Testis (tissue), 2 donors: ENCODE measurements at regions not wholly inside any gene's neighbourhood (a gene's known extent, or its start where the extent isn't known, plus 50 kb on each side); places are given as distances from the start of the nearest gene placed in this dataset.
"Not testable (repeated sequence)": the region's sequence is repeated elsewhere in the genome, so short reads cannot be mapped to it uniquely, and the experiment has no call there.

Source experiments
- DNase-seq: peaks from one replicate; pipeline ENCODE4 v3.0.0-alpha.2; 2019
- H3K27ac ChIP-seq, 2 donors: fragments of 200-600 bp; sonication (generic); one replicate each; pipeline ENCODE4 v1.5.1; 2019
- H3K27me3 ChIP-seq: fragments of 200-600 bp; sonication (generic); one replicate; pipeline ENCODE4 v1.5.1; 2019
- H3K36me3 ChIP-seq: fragments of 200-600 bp; sonication (generic); one replicate; pipeline ENCODE4 v1.5.1; 2017; ENCODE audit warnings: low read depth; ENCODE audit errors: missing control alignments
- H3K4me1 ChIP-seq: fragments of 200-600 bp; sonication (generic); one replicate; pipeline ENCODE4 v1.5.1; 2019
- H3K4me3 ChIP-seq, 2 donors: fragments of 200-600 bp; sonication (generic); one replicate each; pipeline ENCODE4 v1.5.1; 2017 to 2019
- H3K9me3 ChIP-seq: fragments of 200-600 bp; sonication (generic); one replicate; pipeline ENCODE4 v1.5.1; 2017
- POLR2A ChIP-seq: fragments of 450-650 bp; IDR thresholded peaks from one replicate; pipeline ENCODE4 v1.6.1; 2017; ENCODE audit warnings: antibody characterized with exemption, mild to moderate bottlenecking, moderate library complexity
- WGBS, 2 donors: methylation state at CpG; one replicate each; pipeline ENCODE4 v1.1.5; 2018; 5-methylcytosine and 5-hydroxymethylcytosine counted together
- intact Hi-C: fragments of 100-400 bp; cut with DNase I; formaldehyde crosslinking; loops from one replicate; pipeline ENCODE4 v1.15.1; 2023; ENCODE audit warnings: low total_unique reads
- TF ChIP-seq, protein P1 (sequence below), 3 experiments: fragments of 450-650 bp in 2 of 3; fragments of 200-600 bp in 1 of 3; sonication (generic) in 1 of 3; IDR thresholded peaks; one replicate each; pipeline ENCODE4 v1.5.1; 2016 to 2019; ENCODE audit warnings: antibody characterized with exemption in 3 of 3, mild to moderate bottlenecking in 2 of 3, moderate library complexity in 1 of 3

- H3K9me3 ChIP-seq, result no peaks in the 10 kb centered on the region
- no peaks in the 10 kb centered on the region for H3K27me3 ChIP-seq
- no peak overlapping the region for H3K4me3 ChIP-seq
- intact Hi-C loops, result no loop called here
- TF ChIP-seq, protein P1, sequence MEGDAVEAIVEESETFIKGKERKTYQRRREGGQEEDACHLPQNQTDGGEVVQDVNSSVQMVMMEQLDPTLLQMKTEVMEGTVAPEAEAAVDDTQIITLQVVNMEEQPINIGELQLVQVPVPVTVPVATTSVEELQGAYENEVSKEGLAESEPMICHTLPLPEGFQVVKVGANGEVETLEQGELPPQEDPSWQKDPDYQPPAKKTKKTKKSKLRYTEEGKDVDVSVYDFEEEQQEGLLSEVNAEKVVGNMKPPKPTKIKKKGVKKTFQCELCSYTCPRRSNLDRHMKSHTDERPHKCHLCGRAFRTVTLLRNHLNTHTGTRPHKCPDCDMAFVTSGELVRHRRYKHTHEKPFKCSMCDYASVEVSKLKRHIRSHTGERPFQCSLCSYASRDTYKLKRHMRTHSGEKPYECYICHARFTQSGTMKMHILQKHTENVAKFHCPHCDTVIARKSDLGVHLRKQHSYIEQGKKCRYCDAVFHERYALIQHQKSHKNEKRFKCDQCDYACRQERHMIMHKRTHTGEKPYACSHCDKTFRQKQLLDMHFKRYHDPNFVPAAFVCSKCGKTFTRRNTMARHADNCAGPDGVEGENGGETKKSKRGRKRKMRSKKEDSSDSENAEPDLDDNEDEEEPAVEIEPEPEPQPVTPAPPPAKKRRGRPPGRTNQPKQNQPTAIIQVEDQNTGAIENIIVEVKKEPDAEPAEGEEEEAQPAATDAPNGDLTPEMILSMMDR (IDR thresholded peaks at IDR 0.05), result no peak
- TF ChIP-seq POLR2A, result no peak
- DNase-seq, result no peak
- H3K36me3 ChIP-seq, result no peaks in the 10 kb centered on the region
- H3K27ac ChIP-seq, result no peak overlapping the region
- no peaks in the 10 kb centered on the region for H3K4me1 ChIP-seq
Observed at GRCh38 chr16:77048085-77048484, 142.9 kb upstream of the MON1B start.

- 86 to 88% methylated on average over 4 of the region's 4 CpGs for WGBS, 2 donors
- Histone ChIP-seq H3K27me3 (no peaks in the 10 kb centered on the region), H3K36me3 (no peaks in the 10 kb centered on the region), H3K4me3 (no peak overlapping the region), H3K9me3 (no peaks in the 10 kb centered on the region), H3K27ac (no peak overlapping the region), H3K4me1 (no peaks in the 10 kb centered on the region)
- TF ChIP-seq POLR2A, result no peak
- TF ChIP-seq, protein P1 (IDR thresholded peaks at IDR 0.05), result no peak
- intact Hi-C loops, result no loop called here
- DNase-seq, result no peak
Observed at GRCh38 chr16:77049577-77049976, 141.4 kb upstream of the MON1B start.

- intact Hi-C loops, result not testable (repeated sequence)
Observed at GRCh38 chr16:77056597-77056996, 134.4 kb upstream of the MON1B start.

GRCh38 chr16:77057161-77057774, 133.7 kb upstream of the MON1B start:
- 65 to 68% methylated on average over 7 of the region's 7 CpGs for WGBS, 2 donors
- intact Hi-C loops, result no loop called here
- Histone ChIP-seq H3K27me3 (no peaks in the 10 kb centered on the region), H3K4me1 (no peaks in the 10 kb centered on the region), H3K36me3 (no peaks in the 10 kb centered on the region), H3K4me3 (no peak overlapping the region), H3K27ac (no peak overlapping the region), H3K9me3 (no peaks in the 10 kb centered on the region)
- no peak for DNase-seq
- TF ChIP-seq POLR2A, result no peak
- TF ChIP-seq, protein P1 (IDR thresholded peaks at IDR 0.05), result no peak

More at GRCh38 chr16:77056597-77056996, 134.4 kb upstream of the MON1B start:
- not testable (repeated sequence) for H3K9me3 ChIP-seq, H3K27me3 ChIP-seq, H3K27ac ChIP-seq, H3K4me3 ChIP-seq, H3K36me3 ChIP-seq, H3K4me1 ChIP-seq, DNase-seq

DNA sequence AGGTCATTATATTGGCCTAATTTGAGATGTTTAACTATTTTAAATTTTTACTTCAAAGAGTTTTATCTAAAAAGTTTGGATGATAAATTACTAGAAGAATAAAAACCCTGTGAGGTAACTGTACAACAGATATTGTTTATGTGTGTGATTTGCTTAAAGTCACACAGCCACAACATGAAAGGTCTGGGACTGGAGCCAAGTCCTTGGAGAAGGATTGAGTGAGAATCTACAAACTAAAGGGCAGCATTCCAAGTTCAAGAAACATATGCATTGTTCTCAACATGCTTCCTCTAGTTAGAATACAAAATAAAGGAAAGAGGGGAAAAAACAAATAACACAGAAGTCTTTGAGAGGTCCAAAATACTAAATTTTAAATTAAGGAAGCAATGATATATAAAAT, 131.5 kb upstream of the MON1B start:
- no peak overlapping the region for H3K4me3 ChIP-seq
- no peak overlapping the region for H3K27ac ChIP-seq
- no peaks in the 10 kb centered on the region for H3K36me3 ChIP-seq
- TF ChIP-seq, protein P1 (IDR thresholded peaks at IDR 0.05), result no peak
- TF ChIP-seq POLR2A, result no peak
- H3K27me3 ChIP-seq, result no peaks in the 10 kb centered on the region
- H3K4me1 ChIP-seq, result no peaks in the 10 kb centered on the region
- H3K9me3 ChIP-seq, result no peaks in the 10 kb centered on the region
- intact Hi-C loops, result no loop called here
- DNase-seq, result no peak
